GM18519 (cell line): ENCODE measurements at regions not wholly inside any gene's neighbourhood (a gene's known extent, or its start where the extent isn't known, plus 50 kb on each side); places are given as distances from the start of the nearest gene placed in this dataset.
"Not testable (repeated sequence)": the region's sequence is repeated elsewhere in the genome, so short reads cannot be mapped to it uniquely, and the experiment has no call there.

Source experiments
- ATAC-seq: cut with Tn5 transposase; IDR thresholded peaks from one replicate; pipeline ENCODE4 v1.9.1; 2021; ENCODE audit warnings: mild to moderate bottlenecking, moderate library complexity; ENCODE audit not compliant: unreplicated experiment, low FRiP score

DNA sequence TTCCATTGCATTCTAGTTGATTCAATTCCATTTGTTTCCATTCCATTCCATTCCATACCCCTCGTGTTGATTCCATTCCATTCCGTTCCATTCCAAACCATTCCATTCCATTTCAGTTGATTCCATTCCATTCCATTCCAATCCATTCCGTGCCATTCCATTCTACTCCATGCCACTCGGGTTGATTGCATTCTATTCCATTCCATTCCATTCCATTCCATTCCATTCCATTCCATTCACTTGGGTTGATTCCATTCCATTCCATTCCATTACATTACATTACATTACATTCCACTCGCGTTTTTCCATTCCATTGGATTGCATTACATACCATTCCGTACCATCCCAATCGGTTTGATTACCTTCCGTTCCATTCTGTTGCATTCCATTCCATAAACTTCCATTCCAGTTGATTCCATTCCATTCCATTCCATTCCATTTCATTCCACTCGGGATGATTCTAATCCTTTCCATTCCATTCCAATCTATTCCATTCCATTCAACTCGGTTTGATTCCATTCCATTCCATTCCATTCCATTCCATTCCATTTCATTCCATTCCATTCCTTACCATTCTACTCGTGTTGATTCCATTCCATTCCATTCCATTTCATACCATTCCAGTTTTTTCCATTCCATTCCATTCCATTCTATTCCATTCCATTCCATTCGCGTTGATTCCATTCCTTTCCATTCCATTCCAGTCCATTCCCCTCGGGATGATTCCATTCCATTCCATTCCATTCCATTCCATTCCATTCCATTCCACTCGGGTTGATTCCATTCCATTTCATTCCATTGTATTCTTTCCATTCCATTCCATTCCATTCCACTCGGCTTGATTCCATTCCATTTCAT lies 1140.4 kb downstream of the RPIA start:
- ATAC-seq: no peak

DNA sequence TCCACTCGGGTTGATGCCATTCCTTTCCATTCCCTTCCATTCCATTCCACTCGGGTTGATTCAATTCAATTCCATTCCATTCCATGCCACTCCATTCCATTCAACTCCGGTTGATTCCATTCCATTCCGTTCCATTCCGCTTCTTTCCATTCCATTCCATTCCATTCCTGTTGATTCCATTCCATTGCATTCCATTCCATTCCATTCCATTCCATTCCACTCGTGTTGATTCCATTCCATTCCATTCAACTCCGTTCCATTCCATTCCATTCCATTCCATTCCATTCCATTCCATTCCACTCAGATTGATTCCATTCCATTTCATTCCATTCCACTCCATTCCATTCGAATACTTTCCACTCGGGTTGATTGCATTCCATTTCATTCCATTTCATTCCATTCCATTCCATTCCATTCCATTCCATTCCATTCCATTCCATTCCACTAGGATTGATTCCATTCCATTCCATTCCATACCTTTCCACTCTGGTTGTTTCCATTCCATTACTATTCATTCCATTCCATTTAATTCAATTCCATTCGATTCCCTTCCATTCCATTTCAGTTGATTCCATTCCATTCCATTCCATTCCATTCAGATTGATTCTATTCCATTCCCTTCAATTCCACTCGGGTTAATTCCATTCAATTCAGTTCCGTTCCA lies 1141.8 kb downstream of the RPIA start:
- ATAC-seq: peak; percentile 37

DNA sequence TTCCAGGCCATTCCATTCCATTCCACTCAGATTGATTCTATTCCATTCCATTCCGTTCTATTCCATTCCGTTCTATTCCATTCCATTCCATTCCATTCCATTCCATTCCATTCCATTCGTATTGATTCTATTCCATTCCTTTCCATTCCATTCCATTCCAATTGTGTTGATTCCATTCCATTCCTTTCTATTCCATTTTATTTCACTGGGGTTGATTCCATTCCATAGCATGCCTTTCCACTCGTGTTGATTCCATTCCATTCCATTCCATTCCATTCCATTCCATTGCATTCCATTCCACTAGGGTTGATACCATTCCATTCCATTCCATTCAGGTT lies 1142.3 kb downstream of the RPIA start:
- ATAC-seq: no peak

DNA sequence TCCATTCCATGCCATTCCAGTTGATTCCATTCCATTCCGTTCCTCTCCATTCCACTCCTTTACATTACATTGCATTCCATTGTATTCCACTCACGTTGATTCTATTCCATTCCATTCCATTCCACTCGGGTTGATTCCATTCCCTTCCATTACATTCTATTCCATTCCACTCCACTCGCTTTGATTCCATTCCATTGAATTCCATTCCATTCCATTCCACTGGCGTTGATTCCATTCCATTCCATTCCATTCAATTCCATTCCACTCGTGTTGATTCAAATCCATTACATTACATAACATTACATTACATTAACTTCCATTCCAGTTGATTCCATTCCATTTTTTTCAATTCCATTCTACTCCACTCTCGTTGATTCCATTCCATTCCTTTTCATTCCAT lies 1142.8 kb downstream of the RPIA start:
- no peak for ATAC-seq

DNA sequence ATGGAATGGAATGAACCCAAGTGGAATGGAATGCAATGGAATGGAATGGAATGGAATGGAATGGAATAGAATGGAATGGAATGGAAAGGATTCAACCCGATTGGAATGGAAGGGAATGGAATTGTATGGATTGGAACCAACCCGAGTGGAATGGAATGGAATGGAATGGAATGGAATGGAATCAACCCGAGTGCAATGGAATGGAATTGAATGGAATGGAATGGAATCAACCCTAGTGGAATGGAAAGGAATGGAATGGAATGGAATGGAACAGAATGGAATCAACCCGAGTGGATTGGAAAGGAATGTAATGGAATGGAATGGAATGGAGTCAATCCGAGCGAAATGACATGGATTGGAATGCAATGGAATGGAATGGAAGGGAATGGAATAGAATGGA lies 1144.9 kb downstream of the RPIA start:
- not testable (repeated sequence) for ATAC-seq

DNA sequence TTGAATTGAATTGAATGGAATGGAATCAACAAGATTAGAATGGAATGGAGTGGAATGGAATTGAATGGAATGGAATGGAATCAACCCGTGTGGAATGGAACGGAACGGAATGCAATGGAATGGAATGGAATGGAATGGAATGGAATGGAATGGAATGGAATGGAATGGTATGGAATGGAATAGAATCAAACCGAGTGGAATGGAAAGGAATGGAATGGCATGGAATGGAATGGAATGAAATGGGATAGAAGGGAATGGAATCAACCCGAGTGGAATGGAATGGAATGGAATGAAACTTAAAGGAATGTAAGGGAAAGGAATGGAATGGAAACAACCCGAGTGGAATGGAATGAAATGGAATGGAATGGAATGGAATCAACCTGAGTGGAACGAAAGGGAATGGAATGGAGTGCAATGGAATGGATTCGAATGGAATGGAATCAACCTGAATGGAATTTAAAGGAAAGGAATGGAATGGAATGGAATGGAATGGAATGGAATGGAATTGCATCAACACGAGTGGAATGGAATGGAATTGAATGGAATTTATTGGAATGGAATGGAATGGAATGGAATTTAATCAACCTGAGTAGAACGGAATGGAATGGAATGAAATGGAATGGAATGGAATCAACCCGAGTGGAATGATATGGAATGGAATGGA lies 1146.6 kb downstream of the RPIA start:
- ATAC-seq: no peak

DNA sequence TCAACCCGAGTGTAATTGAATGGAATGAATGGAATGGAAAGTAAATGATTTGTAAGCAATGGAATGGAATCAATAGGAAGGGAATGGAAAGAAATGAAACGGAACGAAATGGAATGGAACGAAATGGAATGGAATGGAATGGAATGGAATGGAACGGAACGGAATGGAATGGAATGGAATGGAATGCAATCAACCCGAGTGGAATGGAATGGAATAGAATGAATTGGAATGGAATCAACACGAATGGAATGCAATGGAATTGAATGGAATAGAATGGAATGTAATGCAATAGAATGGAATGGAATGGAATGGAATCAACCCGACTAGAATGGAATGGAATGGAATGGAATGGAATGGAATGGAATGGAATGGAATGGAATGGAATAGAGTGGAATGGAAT lies 1148.7 kb downstream of the RPIA start:
- not testable (repeated sequence) for ATAC-seq

DNA sequence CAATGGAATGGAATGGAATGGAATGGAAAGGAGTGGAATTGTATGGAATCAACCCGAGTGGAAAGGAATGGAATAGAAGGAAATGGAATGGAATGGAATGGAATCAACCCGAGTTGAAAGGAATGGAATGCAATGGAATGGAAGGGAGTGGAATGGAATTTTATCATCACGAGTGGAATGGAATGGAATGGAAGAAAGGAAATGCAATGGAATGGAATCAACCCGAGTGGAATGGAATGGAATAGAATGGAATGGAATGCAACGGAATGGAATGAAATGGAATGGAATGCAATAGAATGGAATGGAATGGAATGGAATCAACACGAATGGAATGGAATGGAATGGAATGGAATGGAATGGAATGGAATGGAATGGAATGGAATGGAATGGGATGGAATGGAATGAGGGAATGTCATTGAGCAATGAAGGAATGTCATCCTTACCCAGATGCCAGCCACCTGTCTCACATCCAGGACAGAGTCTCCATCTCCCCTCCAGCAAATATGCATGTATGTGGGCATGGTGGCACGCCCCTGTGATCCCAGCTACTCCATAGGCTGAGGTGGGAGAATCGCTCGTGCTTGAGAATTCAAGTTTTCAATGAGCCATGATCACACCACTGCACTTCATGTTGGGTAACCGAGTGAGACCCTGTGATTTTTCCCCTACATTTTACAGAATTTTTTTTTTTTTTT lies 1149.5 kb downstream of the RPIA start:
- ATAC-seq: not testable (repeated sequence)

DNA sequence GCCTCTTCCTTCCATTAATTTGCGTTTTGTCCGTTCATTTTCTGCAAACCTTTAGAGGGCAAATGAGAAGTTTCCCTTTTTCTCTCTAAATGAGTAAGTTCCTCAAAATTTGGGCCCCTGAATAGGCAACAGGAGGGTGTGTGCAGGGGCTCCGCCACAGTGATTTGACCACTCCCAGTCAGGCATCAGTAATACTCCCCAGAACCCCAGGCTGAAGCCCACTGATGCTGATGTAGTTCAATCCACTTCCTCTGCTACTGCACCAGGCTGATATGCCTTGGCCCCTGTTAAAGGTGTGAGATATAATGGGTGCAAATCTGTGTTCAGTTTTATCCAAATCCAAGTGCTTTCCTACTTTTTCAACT lies 1150.0 kb downstream of the RPIA start:
- no peak for ATAC-seq

DNA sequence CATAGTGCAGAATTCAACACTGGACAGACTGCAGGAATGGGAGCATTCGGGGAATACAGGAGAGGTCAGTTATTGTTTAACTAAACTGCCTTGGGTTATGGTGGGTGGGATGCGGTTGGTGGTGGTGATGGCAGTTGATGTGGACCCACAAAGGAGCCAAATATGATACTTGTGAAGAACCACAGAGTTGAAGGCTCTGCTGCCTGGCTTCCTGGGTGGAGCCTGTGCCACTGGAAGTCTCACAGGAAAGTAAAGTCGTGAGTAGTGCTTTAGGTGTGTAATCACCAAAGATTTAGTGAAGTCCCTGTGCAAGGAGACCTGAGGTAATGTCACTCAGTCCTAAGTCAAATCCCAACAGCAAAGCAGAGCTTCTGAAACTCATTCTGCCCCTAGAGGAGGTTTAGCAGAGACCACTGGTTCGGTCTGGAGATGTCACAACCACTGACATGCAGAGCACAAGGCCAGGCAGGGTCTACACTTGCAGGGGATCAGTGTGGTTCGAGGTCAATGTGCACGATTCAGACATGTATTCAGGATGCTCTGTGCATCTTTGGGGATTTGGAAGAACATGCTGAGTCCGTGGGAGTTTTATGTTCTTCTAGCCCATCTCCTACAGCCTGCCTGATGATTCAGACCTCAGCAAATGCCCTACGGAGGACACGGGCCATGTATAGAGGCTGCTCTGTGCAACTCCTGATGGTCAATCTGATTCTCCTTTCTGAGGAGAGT lies 1150.9 kb downstream of the RPIA start:
- no peak for ATAC-seq

DNA sequence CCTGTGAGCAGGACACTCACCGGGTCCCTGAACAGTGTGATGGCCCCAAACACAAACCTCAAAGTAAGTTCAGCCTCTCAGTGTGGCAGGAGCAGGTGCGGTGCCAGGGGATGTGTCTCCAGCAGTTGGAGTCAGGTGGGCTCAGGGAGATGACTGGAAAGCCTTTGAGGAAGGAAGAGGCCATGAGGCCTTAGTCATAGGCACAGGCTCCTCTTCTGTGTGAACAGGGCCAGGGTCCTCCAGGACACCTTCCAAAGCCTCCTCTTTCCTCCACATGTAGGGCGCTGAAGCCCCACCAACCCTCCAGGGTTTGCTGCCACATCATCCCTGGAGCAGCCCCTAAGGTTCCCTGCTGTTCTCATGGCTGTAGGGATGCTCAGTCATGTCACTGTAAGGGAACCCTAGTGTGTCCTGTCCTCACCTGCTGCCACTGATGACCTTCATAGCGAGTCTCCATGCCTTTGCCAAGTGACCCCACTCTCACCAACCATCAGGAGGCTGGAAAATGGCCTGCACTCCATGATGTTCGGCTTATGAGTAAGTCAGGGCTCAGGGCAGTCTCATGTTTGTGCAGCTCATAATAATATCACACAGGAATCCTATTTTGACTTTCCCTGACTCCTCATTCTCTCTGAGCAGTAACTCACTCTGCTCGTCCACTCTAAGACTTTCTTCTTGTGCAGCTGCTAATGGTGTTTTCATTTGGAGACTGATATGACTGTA lies 1152.9 kb downstream of the RPIA start:
- no peak for ATAC-seq

DNA sequence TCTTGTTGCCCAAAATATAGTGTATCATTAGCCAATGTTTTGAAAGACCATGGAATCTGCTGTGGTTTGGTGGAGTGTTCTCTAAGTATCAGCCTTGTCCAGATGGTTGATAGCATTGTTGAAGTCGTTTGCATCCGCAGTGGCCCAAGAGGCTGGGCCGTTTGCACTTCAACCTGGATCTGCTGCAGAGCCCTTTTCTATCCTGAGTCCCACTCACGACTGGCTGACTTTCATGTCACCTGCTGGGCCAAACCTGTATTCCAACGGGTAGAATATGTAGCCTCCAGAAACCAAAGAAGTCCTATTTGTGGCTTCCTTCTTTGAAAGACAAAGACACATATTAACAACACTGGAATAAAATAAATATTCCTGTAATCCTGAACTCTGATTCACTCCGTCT lies 1154.1 kb downstream of the RPIA start:
- ATAC-seq: no peak

DNA sequence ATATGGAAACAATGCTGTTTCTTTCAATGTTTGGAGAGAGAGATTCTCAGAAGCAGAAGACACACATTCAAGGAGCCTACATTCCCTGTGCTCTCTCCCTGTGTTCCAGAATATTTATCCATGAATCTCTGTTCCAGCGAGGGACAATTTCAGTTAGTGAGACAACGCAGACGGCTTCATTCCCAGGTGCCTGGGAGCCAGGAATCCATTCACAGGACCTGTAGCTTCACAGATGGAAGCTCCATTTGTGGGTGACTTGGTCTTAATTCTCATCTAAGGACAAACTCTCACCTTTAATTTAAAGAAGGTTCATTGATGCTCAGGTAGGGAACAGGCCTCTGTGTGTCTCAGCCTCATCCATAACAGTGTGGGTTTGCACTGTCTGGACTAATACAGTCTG lies 1156.6 kb downstream of the RPIA start:
- no peak for ATAC-seq

DNA sequence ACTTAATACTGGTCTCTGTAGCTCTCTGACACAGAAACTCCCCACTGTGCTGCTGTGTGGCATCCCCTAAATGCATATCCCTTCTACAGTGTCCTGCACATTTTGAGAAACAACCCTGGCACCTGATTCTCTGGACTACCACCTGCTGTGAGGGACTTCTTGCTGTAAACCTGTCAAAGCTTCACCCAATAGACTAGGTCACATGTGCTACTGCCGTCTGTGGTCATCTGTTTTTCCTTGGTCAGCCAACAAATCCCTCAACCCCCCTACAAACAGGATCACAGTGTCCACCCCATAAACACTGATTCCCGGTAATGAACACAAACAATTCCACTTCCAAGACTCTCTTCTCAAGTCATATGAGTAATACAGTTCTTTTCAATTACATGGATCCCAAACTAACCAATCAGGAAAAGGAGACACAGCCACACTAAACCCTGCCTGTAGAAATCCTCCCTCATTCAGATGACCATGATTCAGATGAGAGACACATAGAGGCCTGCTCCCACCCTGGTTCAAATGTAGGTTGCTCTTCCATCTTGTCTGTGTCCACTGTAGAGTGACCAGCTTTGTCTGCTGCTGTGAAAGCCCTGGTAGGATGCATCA lies 1157.4 kb downstream of the RPIA start:
- no peak for ATAC-seq

DNA sequence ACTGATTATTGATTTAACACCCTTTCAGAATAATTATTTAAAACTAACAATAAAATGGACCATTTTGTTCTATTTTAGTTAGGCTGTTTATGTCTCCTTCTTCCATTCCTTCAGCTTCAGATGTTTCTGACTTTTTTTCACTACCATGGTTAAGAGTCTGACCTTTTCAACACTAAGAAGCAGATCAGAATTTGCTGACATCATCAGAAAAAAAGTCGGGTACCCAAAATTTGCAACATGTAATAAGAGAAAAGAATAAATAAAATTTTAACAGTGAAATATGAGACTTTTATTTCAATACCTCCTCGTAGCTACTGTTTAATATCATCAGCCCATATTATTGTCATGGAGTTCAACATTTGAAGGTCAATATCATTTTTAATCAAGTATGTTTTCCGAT lies 1158.3 kb downstream of the RPIA start:
- ATAC-seq: no peak

DNA sequence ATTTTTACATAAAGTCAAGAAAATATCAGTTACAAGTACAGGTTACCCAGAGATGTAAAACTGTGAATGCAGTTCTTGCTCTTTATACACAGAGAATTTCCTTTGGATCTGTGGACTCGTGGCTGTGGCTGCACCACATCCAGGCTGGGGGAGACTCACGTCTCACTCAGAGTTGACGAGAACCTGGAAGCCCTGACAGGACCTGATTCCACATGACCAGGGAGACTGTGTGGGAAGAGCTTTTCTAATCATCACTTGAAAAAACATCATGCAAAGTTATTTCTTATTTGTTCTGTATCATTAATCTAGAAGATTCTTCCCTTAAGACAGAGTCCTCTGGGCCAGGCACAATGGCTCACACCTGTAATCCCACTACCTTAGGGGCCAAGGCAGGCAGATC lies 1159.0 kb downstream of the RPIA start:
- ATAC-seq: no peak

DNA sequence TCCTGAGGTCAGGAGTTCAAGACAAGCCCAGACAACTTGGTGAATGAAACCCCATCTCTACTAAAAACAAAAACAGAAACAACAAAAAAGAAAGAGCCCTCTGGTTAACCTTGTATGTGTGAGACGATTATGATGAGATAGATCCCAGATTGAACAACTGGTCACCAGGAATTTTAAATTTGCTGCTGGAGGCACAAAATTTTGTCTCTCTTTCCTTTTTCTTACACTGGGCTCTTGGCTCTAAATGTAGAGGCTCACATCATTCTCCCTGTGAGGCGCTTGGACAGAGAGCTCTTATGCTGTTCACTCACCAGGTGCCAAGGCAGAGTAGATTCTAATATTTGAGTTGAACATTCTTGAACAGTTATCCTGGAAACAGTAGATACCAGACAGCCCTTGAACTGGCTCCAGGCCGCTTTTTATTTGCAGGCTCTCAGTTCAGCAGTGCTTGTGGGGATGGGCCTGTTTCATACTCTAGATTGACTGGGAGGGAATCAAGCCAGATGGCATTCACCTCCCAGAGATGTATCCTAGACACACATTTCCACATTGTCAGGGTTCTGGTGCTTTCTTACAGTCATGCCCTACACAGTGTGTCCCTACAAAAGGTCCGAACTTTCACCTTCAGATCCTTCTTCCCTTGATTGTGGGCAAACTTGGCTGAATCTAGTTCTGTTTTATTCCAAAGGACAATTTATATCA lies 1159.6 kb downstream of the RPIA start:
- ATAC-seq: no peak

DNA sequence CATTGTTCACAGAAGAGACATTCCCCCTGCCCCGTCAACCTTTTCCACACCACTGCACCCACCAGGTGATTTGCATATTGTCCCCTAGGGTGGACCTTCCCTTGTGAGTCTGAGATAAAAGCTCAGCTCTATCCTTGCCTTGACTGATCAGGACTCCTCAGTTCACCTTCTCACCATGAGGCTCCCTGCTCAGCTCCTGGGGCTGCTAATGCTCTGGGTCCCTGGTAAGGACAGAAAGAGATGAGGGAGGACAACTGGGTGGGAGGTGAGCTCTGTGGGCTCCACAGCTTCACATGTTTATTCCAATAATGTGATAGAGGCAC lies 1160.1 kb downstream of the RPIA start:
- no peak for ATAC-seq

DNA sequence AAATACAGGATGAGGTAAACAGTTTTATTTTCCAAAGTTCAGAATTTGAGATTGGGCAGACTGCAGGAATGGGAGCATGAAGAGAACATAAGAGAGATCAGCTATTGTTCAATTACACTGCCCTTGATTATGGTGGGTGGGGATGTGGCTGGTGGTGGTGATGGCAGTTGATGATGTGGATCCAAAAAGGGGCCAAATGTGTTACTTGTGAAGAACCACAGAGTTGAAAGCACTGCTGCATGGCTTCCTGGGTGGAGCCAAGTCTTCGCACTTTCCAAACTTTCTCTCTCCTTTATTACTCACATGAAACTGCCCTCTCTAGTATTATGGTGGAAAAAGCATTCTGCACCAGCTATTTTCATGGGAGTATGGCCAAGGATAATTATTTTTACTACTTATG lies 1162.0 kb downstream of the RPIA start:
- not testable (repeated sequence) for ATAC-seq
